GM21717 (cell line): ENCODE measurements at regions not wholly inside any gene's neighbourhood (a gene's known extent, or its start where the extent isn't known, plus 50 kb on each side); places are given as distances from the start of the nearest gene placed in this dataset.

Source experiments
- ATAC-seq: cut with Tn5 transposase; IDR thresholded peaks from one replicate; pipeline ENCODE4 v1.9.1; 2021; ENCODE audit warnings: mild to moderate bottlenecking, moderate library complexity; ENCODE audit not compliant: unreplicated experiment

- ATAC-seq = no peak
Observed at GRCh38 chr2:122096761-122097160, 341.3 kb downstream of the TSN start.

GRCh38 chr2:122098306-122098705 lies 342.9 kb downstream of the TSN start:
- ATAC-seq = no peak

- no peak for ATAC-seq
Observed at GRCh38 chr2:122100346-122100745, 344.9 kb downstream of the TSN start.

DNA sequence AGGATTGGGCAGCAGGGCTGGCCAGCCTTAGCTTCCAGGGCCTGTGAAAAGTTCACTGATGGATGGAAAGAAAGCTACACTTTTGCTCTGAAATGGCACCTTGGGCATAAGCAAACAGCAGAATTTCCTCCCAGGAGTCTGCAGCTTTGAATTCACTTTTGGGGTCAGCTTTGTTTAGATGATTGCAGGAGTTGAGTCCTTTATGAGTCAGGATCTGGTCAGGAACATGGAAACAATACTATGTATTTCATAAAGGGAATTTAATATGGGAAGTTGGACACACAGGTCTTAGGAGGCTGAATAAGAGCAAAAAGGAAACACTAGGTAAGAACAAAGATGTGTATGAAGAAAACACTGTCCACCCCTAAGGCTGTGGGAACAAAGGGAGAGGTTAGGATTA lies 345.3 kb downstream of the TSN start:
- ATAC-seq = no peak

DNA sequence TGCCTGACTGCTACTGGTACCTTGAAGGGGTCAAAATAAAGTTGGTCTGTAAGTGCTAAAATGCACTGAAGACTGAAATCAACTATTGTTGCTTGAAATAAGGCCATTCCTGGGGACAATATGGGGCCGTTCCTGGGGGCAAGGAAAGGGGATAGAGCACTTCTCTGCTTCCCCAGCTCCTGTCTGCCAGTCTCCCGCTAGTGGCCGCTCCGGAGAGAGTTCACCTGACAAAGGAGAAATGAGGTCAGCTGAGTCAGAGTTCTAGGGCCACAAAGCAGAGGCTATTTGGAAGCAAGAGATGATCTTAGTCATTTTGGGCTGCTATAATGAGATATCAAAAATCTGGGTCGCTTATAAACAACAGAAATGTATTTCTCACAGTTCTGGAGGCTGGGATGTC lies 345.9 kb downstream of the TSN start:
- no peak for ATAC-seq

DNA sequence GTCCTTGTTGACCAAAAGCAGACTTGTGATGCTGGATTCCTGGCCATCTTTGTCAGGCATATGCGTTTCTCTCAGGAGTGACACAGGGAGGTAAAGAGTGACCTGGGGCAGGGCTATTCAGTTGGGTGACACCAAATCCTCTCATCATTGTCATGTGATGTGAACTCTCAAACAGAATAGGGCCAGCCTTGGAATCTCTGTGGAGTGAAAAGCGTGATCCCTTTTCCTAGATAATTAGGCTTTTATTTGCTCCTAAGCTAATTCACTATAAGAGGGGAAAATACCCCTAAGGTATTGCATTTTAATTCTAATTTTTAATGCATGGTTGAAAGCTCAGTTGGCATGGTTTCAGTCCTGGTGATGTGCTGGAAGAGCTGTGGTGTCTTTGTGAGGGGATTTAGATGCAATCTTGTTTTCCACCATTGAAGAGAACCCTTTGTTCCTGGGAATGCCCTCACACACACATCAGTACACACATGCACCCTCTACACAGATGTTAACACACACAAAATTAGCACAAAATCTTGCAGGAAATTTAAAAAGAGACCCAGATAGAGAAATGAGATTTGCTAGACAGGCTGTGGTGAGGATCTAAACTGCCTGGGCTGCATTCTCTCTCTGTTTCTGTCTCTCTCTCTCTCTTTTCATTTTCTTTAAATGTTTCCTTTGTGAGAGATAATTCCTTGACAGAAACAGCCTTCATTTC lies 349.9 kb downstream of the TSN start:
- ATAC-seq = no peak

- ATAC-seq = no peak
Observed at GRCh38 chr2:122105877-122106206, 350.4 kb downstream of the TSN start.

GRCh38 chr2:122108186-122108585 lies 352.7 kb downstream of the TSN start:
- no peak for ATAC-seq

DNA sequence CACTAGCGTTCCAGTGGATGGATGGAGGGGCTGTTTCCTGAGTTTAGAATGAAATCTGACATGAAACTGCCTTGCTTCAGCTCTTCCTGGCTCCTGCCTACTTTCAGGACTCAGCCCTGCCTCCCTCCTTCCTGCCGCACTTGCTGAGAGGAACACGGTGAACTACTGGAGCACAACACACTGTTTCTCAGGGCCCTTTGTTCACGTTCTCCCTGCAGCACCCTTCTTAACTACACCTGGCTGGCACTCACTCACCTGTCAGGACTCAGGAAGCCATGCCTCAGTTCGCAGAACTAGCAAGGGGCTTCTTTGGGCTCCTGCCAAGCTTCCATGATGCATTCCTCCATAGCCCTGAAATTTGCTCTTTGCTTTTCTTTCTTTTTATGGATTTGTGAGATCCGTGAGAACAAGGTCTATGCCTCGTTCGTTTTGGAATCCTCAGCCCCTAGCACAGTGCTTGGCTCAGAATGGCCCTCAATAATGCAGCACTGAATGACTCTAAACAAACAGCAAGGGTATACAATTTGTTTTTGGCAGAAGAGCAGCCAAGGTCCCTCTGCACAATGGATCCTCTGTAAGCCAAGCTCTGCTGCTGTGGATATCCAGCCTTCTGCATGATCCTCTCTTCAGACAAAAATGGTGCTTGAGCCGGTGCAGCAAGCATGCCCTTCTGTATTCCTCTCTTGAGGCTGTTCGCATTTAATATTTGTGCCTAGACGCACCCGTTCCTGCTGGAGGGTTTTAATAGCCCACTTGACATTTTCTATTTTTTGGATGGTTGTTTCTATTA lies 357.0 kb downstream of the TSN start:
- ATAC-seq = no peak

DNA sequence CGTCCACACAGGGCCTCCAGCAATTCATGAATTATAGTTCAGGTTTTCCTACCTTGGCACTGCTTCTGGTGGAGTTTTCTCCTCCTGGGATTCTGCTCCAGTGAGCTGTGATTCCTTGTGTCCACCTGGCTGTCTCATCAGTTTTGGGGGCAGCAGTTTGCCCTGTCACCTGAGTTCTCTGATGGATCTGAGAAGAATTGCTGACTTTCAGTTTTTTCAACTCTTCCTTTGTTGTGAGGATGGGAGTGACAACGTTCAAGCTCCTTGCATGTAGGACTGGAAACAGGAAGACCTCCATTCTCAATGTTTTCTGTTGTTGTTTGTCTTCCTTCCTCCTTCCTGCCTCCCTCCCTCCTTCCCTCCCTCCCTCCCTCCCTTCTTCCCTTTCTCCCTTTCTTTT lies 359.0 kb downstream of the TSN start:
- no peak for ATAC-seq

DNA sequence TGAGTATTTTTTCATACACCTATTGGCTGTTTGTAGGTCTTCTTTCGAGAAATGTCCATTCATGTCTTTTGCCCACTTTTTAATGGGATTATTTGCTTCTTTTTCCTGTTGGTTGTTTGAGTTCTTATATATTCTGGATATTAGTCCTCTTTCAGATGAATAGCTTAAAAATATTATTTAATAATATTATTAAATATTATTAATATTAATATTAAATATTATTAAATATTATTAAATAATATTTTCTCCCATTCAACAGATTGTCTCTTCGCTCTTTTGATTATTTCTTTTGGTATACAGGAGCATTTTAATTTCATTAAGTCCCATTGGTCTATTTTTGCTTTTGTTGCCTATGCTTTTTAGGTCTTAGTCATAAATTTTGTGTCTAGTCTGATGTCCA lies 361.9 kb downstream of the TSN start:
- no peak for ATAC-seq

- no peak for ATAC-seq
Observed at GRCh38 chr2:122129399-122129798, 373.9 kb downstream of the TSN start.

- ATAC-seq = no peak
Observed at GRCh38 chr2:122132147-122132691, 376.8 kb downstream of the TSN start.

DNA sequence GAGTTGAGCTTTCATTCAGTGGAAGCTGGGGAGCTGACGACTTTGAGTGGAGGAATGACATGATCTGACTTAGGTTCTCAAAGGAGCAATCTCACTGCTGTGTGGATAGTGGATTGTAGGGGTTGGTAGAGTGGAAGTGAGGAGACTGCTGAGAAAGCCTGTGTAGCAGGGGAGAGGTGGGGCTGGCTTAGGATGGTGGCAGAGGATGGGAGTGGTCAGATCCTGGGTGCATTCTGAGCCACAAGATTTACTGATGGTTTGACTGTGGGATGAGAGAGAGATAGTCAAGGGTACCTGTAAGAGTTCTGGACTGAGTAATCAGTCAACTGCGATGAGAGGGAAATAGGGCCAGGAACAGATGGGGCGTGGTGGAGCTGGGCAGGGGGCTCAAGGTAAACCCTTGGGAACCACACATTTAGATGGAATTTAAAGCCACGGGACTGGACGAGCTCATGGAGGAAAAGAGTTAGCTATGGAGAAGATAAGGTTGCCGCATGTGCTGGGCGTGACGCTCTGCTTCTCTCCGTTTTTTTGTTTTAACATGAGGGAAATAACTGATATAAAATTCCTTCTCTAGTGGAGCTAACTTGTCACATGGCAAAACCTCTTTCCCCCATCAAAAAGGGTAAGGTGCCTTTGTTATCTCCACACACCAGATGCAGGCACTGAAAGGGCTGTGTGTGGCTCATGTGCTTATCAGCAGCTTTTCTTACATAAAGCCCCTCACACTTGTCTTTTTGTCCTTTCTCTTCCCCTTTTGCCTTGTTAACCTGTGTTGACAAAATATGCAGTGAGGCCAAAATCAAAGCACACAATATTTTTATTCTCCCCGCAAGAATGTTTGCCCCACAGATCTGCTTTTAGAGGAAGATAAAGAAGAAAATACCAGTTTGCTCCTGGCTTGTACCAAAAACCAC lies 379.8 kb downstream of the TSN start:
- ATAC-seq = no peak

- ATAC-seq = no peak
Observed at GRCh38 chr2:122136056-122136455, 380.6 kb downstream of the TSN start.

GRCh38 chr2:122138561-122138960 lies 383.1 kb downstream of the TSN start:
- ATAC-seq = no peak

- no peak for ATAC-seq
Observed at GRCh38 chr2:122139739-122140420, 384.4 kb downstream of the TSN start.

- ATAC-seq = no peak
Observed at GRCh38 chr2:122144884-122145283, 389.4 kb downstream of the TSN start.

DNA sequence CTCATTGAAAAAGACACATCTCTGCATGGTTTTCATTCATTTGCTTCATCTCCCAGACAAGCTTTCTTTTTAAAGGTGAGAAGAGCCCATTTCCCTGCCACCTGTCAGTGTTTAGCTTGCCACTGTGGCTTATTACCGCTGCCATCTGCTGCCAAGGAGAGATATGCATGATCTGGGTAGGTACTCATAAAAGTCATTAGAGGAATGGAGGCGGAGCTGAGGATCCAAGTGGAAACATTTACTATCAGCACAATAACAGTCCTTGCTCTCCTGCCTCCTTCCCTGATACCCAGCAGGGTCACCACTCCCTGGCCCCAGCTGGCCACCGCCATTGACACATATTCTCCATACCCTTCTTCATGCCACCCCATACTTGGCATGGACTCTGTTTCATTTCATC lies 390.4 kb downstream of the TSN start:
- ATAC-seq = no peak

- no peak for ATAC-seq
Observed at GRCh38 chr2:122148128-122148767, 392.8 kb downstream of the TSN start.
